HEK293T (cell line): ENCODE measurements at regions not wholly inside any gene's neighbourhood (a gene's known extent, or its start where the extent isn't known, plus 50 kb on each side); places are given as distances from the start of the nearest gene placed in this dataset.

Source experiments
- ARNT ChIP-seq: fragments of 450-650 bp; IDR thresholded peaks from 2 replicates; pipeline ENCODE4 v1.6.1; 2017; ENCODE audit warnings: mild to moderate bottlenecking
- BHLHE40 ChIP-seq: fragments of 450-650 bp; IDR thresholded peaks from 2 replicates; pipeline ENCODE4 v1.6.1; 2016; ENCODE audit warnings: mild to moderate bottlenecking, moderate library complexity, borderline replicate concordance
- CTBP1 ChIP-seq: fragments of 450-650 bp; IDR thresholded peaks from 2 replicates; pipeline ENCODE4 v1.6.1; 2016; ENCODE audit warnings: borderline replicate concordance
- FOXK2 ChIP-seq: fragments of 450-650 bp; IDR thresholded peaks from 2 replicates; pipeline ENCODE4 v1.6.1; 2016; ENCODE audit warnings: mild to moderate bottlenecking
- FOXM1 ChIP-seq: fragments of 450-650 bp; IDR thresholded peaks from 2 replicates; pipeline ENCODE4 v1.6.1; 2017; ENCODE audit warnings: mild to moderate bottlenecking, borderline replicate concordance
- HDGF ChIP-seq: fragments of 450-650 bp; IDR thresholded peaks from 2 replicates; pipeline ENCODE4 v1.6.1; 2017; ENCODE audit warnings: antibody characterized with exemption, borderline replicate concordance
- L3MBTL2 ChIP-seq: fragments of 450-650 bp; conservative IDR thresholded peaks from 2 replicates; pipeline ENCODE4 v1.6.1; 2016; ENCODE audit warnings: mild to moderate bottlenecking
- LEF1 ChIP-seq: fragments of 450-650 bp; IDR thresholded peaks from 2 replicates; pipeline ENCODE4 v1.6.1; 2017; ENCODE audit warnings: mild to moderate bottlenecking, borderline replicate concordance
- NFRKB ChIP-seq: fragments of 450-650 bp; IDR thresholded peaks from 2 replicates; pipeline ENCODE4 v1.6.1; 2016; ENCODE audit warnings: mild to moderate bottlenecking, moderate library complexity
- SP1 ChIP-seq: fragments of 450-650 bp; IDR thresholded peaks from 2 replicates; pipeline ENCODE4 v1.6.1; 2017
- TARDBP ChIP-seq: fragments of 450-650 bp; IDR thresholded peaks from 2 replicates; pipeline ENCODE4 v1.6.1; 2016
- ZNF384 ChIP-seq: fragments of 450-650 bp; IDR thresholded peaks from 2 replicates; pipeline ENCODE4 v1.6.1; 2016
- TF ChIP-seq, protein P1 (sequence below): fragments of 450-650 bp; IDR thresholded peaks from 2 replicates; pipeline ENCODE4 v1.6.1; 2016

- TF ChIP-seq SP1 (no peak), HDGF (no peak), FOXM1 (no peak), BHLHE40 (no peak), NFRKB (no peak), ARNT (no peak), FOXK2 (no peak), LEF1 (no peak), ZNF384 (no peak), CTBP1 (no peak), TARDBP (no peak), L3MBTL2 (no peak)
- TF ChIP-seq, protein P1, sequence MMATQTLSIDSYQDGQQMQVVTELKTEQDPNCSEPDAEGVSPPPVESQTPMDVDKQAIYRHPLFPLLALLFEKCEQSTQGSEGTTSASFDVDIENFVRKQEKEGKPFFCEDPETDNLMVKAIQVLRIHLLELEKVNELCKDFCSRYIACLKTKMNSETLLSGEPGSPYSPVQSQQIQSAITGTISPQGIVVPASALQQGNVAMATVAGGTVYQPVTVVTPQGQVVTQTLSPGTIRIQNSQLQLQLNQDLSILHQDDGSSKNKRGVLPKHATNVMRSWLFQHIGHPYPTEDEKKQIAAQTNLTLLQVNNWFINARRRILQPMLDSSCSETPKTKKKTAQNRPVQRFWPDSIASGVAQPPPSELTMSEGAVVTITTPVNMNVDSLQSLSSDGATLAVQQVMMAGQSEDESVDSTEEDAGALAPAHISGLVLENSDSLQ = no peak
These were observed 139.9 kb upstream of the IGSF21 start for GRCh38 chr1:17967623-17968255.
